HCT116 (cell line): ENCODE measurements at regions not wholly inside any gene's neighbourhood (a gene's known extent, or its start where the extent isn't known, plus 50 kb on each side); places are given as distances from the start of the nearest gene placed in this dataset. TPM values are rescaled to one million over a fixed set of nuclear protein-coding genes. Genes with fewer than 3 reads are reported as not detected.

Source experiments
- ATAC-seq: fragments of 200-7000 bp; cut with Tn5 transposase; 2 replicates; pipeline ENCODE4 v1.9.1; 2020; ENCODE audit warnings: mild to moderate bottlenecking, moderate library complexity
- BruUV-seq: library from RNA; stranded (reverse); fragments of 400-500 nt; replicated peaks from 2 replicates; lab custom pipeline; 2021; lab: Mats Ljungman, UMichigan
- CTCF ChIA-PET: fragments of 300-600 bp; sonication (Branson Sonifier 250); formaldehyde crosslinking; loops from one replicate; lab custom pipeline; 2021; ENCODE audit warnings: antibody characterized with exemption; lab: Charles Lee
- POLR2A ChIA-PET: fragments of 300-600, 350-600 bp; sonication (Branson Sonifier 250); formaldehyde crosslinking; loops from one replicate; lab custom pipeline; 2021; ENCODE audit warnings: antibody characterized with exemption; lab: Charles Lee
- RAD21 ChIA-PET, 2 experiments: fragments of 300-600 bp; sonication (Branson Sonifier 250); formaldehyde crosslinking; loops; one replicate each; lab custom pipeline; 2023; ENCODE audit warnings: low total read pairs in 2 of 2; ENCODE audit not compliant: uncharacterized antibody in 2 of 2, unreplicated experiment in 2 of 2, low non-redundant PET in 1 of 2; lab: Charles Lee
- DNase-seq: peaks from one replicate; pipeline ENCODE4 v3.0.0-alpha.2; 2010; ENCODE audit warnings: low read depth, low spot score
- H2AFZ ChIP-seq: fragments of 200-600 bp; shearing (Covaris generic), sonication (generic); 2 replicates; pipeline ENCODE4 v1.6.1; 2017; ENCODE audit warnings: low read depth, mixed run types, mixed read lengths, antibody characterized with exemption, low read length; ENCODE audit not compliant: poor library complexity, severe bottlenecking
- H3K27ac ChIP-seq: 2 replicates; pipeline ENCODE4 v1.5.1; 2012; ENCODE audit warnings: low read depth, low read length
- H3K27me3 ChIP-seq: fragments of 200-600 bp; sonication (generic); 2 replicates; pipeline ENCODE4 v1.6.1; 2016; ENCODE audit warnings: mixed run types, low read length, mixed read lengths; ENCODE audit not compliant: insufficient read depth
- H3K36me3 ChIP-seq, 2 experiments: fragments of 200-500 bp in 1 of 2; fragments of 200-600 bp in 1 of 2; sonication (Bioruptor generic) in 1 of 2; sonication (generic) in 1 of 2; 2 replicates each; pipeline versions ENCODE4 v1.5.1 to v1.6.1; 2014 to 2016; ENCODE audit warnings: low read length in 2 of 2, inconsistent platforms in 1 of 2, mixed read lengths in 1 of 2, mixed run types in 1 of 2; ENCODE audit not compliant: insufficient read depth in 2 of 2, control insufficient read depth in 1 of 2
- H3K4me1 ChIP-seq, 2 experiments: fragments of 200-600 bp in 1 of 2; sonication (generic) in 1 of 2; 2 replicates each; pipeline versions ENCODE4 v1.5.1 to v1.6.1; 2012 to 2017; ENCODE audit warnings: low read length in 2 of 2, inconsistent platforms in 1 of 2, mild to moderate bottlenecking in 1 of 2, mixed read lengths in 1 of 2, mixed run types in 1 of 2, moderate library complexity in 1 of 2; ENCODE audit not compliant: insufficient read depth in 2 of 2, control insufficient read depth in 1 of 2
- H3K4me2 ChIP-seq: fragments of 200-600 bp; sonication (generic); 2 replicates; pipeline ENCODE4 v1.6.1; 2017; ENCODE audit warnings: mixed run types, low read length, mixed read lengths
- H3K4me3 ChIP-seq, 2 experiments: fragments of 200-600 bp in 1 of 2; sonication (generic) in 1 of 2; replicated peaks in 1 of 2; 2 replicates each; pipeline ENCODE4 v1.5.1; 2011 to 2016; ENCODE audit warnings: low read length in 2 of 2, control low read depth in 1 of 2, low read depth in 1 of 2, mild to moderate bottlenecking in 1 of 2, mixed read lengths in 1 of 2, mixed run types in 1 of 2
- H3K79me2 ChIP-seq: fragments of 200-600 bp; sonication (generic); 2 replicates; pipeline ENCODE4 v1.6.1; 2017; ENCODE audit warnings: mild to moderate bottlenecking, mixed run types, low read length, moderate library complexity, mixed read lengths; ENCODE audit not compliant: insufficient read depth
- H3K9ac ChIP-seq: fragments of 200-600 bp; sonication (generic); 2 replicates; pipeline ENCODE4 v1.6.1; 2016; ENCODE audit warnings: low read length, mixed read lengths
- H3K9me2 ChIP-seq: fragments of 200-600 bp; sonication (generic), shearing (Covaris generic); 2 replicates; pipeline ENCODE4 v1.6.1; 2017; ENCODE audit warnings: mixed run types, mild to moderate bottlenecking, moderate library complexity; ENCODE audit not compliant: insufficient read depth
- H3K9me3 ChIP-seq, 2 experiments: fragments of 200-500 bp in 1 of 2; fragments of 200-600 bp in 1 of 2; sonication (Bioruptor generic) in 1 of 2; sonication (generic) in 1 of 2; 2 replicates each; pipeline ENCODE4 v1.6.1; 2014 to 2017; ENCODE audit warnings: low read length in 2 of 2, mixed read lengths in 2 of 2, inconsistent platforms in 1 of 2, low read depth in 1 of 2, mild to moderate bottlenecking in 1 of 2, mixed run types in 1 of 2, moderate library complexity in 1 of 2; ENCODE audit not compliant: control insufficient read depth in 1 of 2, insufficient read depth in 1 of 2
- H4K20me1 ChIP-seq: fragments of 200-600 bp; sonication (generic), shearing (Covaris generic); 2 replicates; pipeline ENCODE4 v1.6.1; 2017; ENCODE audit warnings: mixed run types, mild to moderate bottlenecking, moderate library complexity; ENCODE audit not compliant: insufficient read depth
- CEBPB ChIP-seq: IDR thresholded peaks from 2 replicates; pipeline ENCODE4 v1.6.1; 2012; ENCODE audit warnings: low read depth
- MAX ChIP-seq: IDR thresholded peaks from 2 replicates; pipeline ENCODE4 v1.6.1; 2012
- RAD21 ChIP-seq: IDR thresholded peaks from 2 replicates; pipeline ENCODE4 v1.6.1; 2012; ENCODE audit warnings: low read depth, mild to moderate bottlenecking
- SIN3A ChIP-seq: IDR thresholded peaks from 2 replicates; pipeline ENCODE4 v1.6.1; 2012; ENCODE audit warnings: low read depth
- YY1 ChIP-seq: IDR thresholded peaks from 2 replicates; pipeline ENCODE4 v1.6.1; 2011; ENCODE audit warnings: low read length, low read depth, moderate library complexity, mild to moderate bottlenecking; ENCODE audit not compliant: insufficient replicate concordance; ENCODE audit errors: extremely low read depth
- ZFX ChIP-seq: fragments of 450-650 bp; IDR thresholded peaks from 2 replicates; pipeline ENCODE4 v1.6.1; 2017
- intact Hi-C: fragments of 100-400 bp; cut with micrococcal nuclease; formaldehyde crosslinking; loops from 2 replicates; pipeline ENCODE4 v1.10.0; 2022
- microRNA-seq: library from miRNA; unstranded; fragments of <30 nt; microRNA quantifications from one replicate; pipeline ENCODE4, GENCODE V29; 2016; ENCODE audit warnings: borderline number of aligned reads
- TF ChIP-seq, protein P1 (sequence below): IDR thresholded peaks from 2 replicates; pipeline ENCODE4 v1.6.1; 2012; ENCODE audit warnings: low read depth
- TF ChIP-seq, protein P2 (sequence below), 3 experiments: fragments of 200-600 bp in 1 of 3; sonication (generic) in 1 of 3; IDR thresholded peaks in 2 of 3; conservative IDR thresholded peaks in 1 of 3; 2 replicates each; pipeline ENCODE4 v1.5.1; 2012 to 2017; ENCODE audit warnings: low read depth in 2 of 3, low read length in 2 of 3, antibody characterized with exemption in 1 of 3, borderline replicate concordance in 1 of 3, control low read depth in 1 of 3, mild to moderate bottlenecking in 1 of 3, mixed read lengths in 1 of 3, mixed run types in 1 of 3, moderate library complexity in 1 of 3; ENCODE audit not compliant: insufficient read depth in 1 of 3

DNA sequence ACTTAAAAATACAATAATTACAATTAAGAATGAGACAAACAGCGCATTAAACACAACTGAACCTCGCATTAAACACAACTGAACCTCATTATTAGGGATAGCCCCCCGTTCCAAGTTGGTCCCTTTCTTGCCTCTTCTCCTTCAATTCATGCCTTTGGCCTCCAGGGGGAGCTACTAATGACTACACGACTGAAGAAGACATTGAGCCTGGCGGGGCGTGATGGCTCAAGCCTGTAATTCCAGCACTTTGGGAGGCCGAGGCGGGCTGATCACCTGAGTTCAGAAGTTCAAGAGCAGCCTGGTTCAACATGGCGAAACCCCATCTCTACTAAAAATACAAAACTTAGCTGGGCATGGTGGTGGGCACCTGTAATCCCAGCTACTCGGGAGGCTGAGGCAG lies 56.4 kb upstream of the NWD2 start:
- Histone ChIP-seq H3K9me3 (no peaks in the 10 kb centered on the region), H3K4me1 (no peaks in the 10 kb centered on the region), H3K36me3 (no peaks in the 10 kb centered on the region), H4K20me1 (no peaks in the 10 kb centered on the region), H3K9ac (no peak overlapping the region), H3K79me2 (no peaks in the 10 kb centered on the region), H2AFZ (no peak overlapping the region), H3K27ac (no peak overlapping the region), H3K27me3 (no peaks in the 10 kb centered on the region), H3K4me2 (no peak overlapping the region), H3K9me2 (no peaks in the 10 kb centered on the region), H3K4me3 (no peak overlapping the region)
- no TSS peak for BruUV-seq
- intact Hi-C loops, result loop anchor here (5.0 kb wide), 1 partner anchor 194 kb away; no protein-coding TSS in a partner anchor
- CTCF ChIA-PET, result interaction anchor here (1.0 kb wide), 1 partner anchor 26 kb away, joined by 5 read pairs; no protein-coding TSS in a partner anchor
- peak; percentile 2 for DNase-seq
- no peak for TF ChIP-seq MAX
- TF ChIP-seq, protein P1, sequence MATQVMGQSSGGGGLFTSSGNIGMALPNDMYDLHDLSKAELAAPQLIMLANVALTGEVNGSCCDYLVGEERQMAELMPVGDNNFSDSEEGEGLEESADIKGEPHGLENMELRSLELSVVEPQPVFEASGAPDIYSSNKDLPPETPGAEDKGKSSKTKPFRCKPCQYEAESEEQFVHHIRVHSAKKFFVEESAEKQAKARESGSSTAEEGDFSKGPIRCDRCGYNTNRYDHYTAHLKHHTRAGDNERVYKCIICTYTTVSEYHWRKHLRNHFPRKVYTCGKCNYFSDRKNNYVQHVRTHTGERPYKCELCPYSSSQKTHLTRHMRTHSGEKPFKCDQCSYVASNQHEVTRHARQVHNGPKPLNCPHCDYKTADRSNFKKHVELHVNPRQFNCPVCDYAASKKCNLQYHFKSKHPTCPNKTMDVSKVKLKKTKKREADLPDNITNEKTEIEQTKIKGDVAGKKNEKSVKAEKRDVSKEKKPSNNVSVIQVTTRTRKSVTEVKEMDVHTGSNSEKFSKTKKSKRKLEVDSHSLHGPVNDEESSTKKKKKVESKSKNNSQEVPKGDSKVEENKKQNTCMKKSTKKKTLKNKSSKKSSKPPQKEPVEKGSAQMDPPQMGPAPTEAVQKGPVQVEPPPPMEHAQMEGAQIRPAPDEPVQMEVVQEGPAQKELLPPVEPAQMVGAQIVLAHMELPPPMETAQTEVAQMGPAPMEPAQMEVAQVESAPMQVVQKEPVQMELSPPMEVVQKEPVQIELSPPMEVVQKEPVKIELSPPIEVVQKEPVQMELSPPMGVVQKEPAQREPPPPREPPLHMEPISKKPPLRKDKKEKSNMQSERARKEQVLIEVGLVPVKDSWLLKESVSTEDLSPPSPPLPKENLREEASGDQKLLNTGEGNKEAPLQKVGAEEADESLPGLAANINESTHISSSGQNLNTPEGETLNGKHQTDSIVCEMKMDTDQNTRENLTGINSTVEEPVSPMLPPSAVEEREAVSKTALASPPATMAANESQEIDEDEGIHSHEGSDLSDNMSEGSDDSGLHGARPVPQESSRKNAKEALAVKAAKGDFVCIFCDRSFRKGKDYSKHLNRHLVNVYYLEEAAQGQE, result no peak
- TF ChIP-seq ZFX, result no peak
- TF ChIP-seq YY1, result no peak
- TF ChIP-seq RAD21, result no peak
- no peak for TF ChIP-seq SIN3A
- TF ChIP-seq, protein P2, sequence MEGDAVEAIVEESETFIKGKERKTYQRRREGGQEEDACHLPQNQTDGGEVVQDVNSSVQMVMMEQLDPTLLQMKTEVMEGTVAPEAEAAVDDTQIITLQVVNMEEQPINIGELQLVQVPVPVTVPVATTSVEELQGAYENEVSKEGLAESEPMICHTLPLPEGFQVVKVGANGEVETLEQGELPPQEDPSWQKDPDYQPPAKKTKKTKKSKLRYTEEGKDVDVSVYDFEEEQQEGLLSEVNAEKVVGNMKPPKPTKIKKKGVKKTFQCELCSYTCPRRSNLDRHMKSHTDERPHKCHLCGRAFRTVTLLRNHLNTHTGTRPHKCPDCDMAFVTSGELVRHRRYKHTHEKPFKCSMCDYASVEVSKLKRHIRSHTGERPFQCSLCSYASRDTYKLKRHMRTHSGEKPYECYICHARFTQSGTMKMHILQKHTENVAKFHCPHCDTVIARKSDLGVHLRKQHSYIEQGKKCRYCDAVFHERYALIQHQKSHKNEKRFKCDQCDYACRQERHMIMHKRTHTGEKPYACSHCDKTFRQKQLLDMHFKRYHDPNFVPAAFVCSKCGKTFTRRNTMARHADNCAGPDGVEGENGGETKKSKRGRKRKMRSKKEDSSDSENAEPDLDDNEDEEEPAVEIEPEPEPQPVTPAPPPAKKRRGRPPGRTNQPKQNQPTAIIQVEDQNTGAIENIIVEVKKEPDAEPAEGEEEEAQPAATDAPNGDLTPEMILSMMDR (IDR thresholded peaks at IDR 0.05 in 2 of 3, conservative IDR thresholded peaks at IDR 0.05 in 1 of 3; ENCODE audit: borderline replicate concordance in 1 of 3, insufficient read depth in 1 of 3, low read depth in 2 of 3, low read length in 2 of 3), result peak in 2 of 3 experiments; percentile 55 to 59; a peak in 4 of 6 replicates
- TF ChIP-seq CEBPB, result no peak
- RAD21 ChIA-PET, result no interaction called here
- 0 out of 2 replicates have a peak, but pooled peaks have one; percentile 42 for ATAC-seq
- POLR2A ChIA-PET, result no interaction called here

Small RNAs in the stretch of these regions (microRNA-seq; reads per million reads assigned to microRNA genes)
- not detected for gene MIR1255B1
